OCI-LY3 (cell line): ENCODE measurements at regions not wholly inside any gene's neighbourhood (a gene's known extent, or its start where the extent isn't known, plus 50 kb on each side); places are given as distances from the start of the nearest gene placed in this dataset.

Experiments
- CTCF ChIP-seq: fragments of 200-600, 300-600 bp; sonication (generic); IDR thresholded peaks from 2 replicates; pipeline ENCODE4 v1.5.1; 2014; ENCODE audit warnings: antibody characterized with exemption, low read length, low read depth
- EZH2phosphoT487 ChIP-seq: fragments of 200-600 bp; shearing (Covaris generic); IDR thresholded peaks from 2 replicates; pipeline ENCODE4 v1.6.1; 2018; ENCODE audit warnings: antibody characterized with exemption, mixed run types, low read depth

- TF ChIP-seq CTCF = no peak
- no peak for TF ChIP-seq EZH2phosphoT487
Observed at GRCh38 chr9:89706086-89706485, 101.3 kb downstream of the GADD45G start.
